H1 (cell line): ENCODE measurements at regions not wholly inside any gene's neighbourhood (a gene's known extent, or its start where the extent isn't known, plus 50 kb on each side); places are given as distances from the start of the nearest gene placed in this dataset.

Experiments used
- CTCF ChIA-PET: fragments of 300-600 bp; sonication (Branson Sonifier 250); formaldehyde crosslinking; loops from one replicate; lab custom pipeline; 2021; ENCODE audit not compliant: partially characterized antibody; lab: Charles Lee
- POLR2A ChIA-PET: fragments of 300-600 bp; sonication (Branson Sonifier 250); formaldehyde crosslinking; loops from one replicate; lab custom pipeline; 2021; ENCODE audit warnings: inconsistent platforms; ENCODE audit not compliant: partially characterized antibody; lab: Charles Lee
- DNase-seq, 2 experiments: peaks; one replicate each; pipeline versions ENCODE4 v3.0.0 to v3.0.0-alpha.2; 2010 to 2022; ENCODE audit warnings: low spot score in 2 of 2, low read depth in 1 of 2, mixed read lengths in 1 of 2
- FAIRE-seq: peaks from 2 replicates; lab custom pipeline; 2011; peaks lifted over from hg19 to GRCh38; lab: Jason Lieb, UNC
- H2AFZ ChIP-seq: 2 replicates; pipeline ENCODE4 v1.8.1; 2012; ENCODE audit warnings: low read length, inconsistent platforms
- H2AK5ac ChIP-seq: 2 replicates; pipeline ENCODE4 v1.6.1; 2013; ENCODE audit warnings: low read depth, low read length
- H2BK120ac ChIP-seq: replicated peaks from 2 replicates; pipeline ENCODE3; 2013; ENCODE audit warnings: low read depth, low read length, inconsistent platforms
- H2BK12ac ChIP-seq: 2 replicates; pipeline ENCODE4 v1.6.1; 2013; ENCODE audit warnings: low read depth, low read length
- H2BK15ac ChIP-seq: 2 replicates; pipeline ENCODE4 v1.6.1; 2013; ENCODE audit warnings: low read length
- H2BK20ac ChIP-seq: 2 replicates; pipeline ENCODE4 v1.6.1; 2013; ENCODE audit warnings: low read length
- H2BK5ac ChIP-seq: 2 replicates; pipeline ENCODE4 v1.6.1; 2013; ENCODE audit warnings: low read depth, low read length
- H3K14ac ChIP-seq: 2 replicates; pipeline ENCODE4 v1.6.1; 2013; ENCODE audit warnings: inconsistent platforms; ENCODE audit not compliant: insufficient read length
- H3K18ac ChIP-seq: 2 replicates; pipeline ENCODE4 v1.6.1; 2013; ENCODE audit warnings: low read length; ENCODE audit errors: extremely low read depth
- H3K23ac ChIP-seq: 2 replicates; pipeline ENCODE4 v1.6.1; 2013; ENCODE audit warnings: inconsistent platforms; ENCODE audit not compliant: insufficient read length
- H3K23me2 ChIP-seq: 2 replicates; pipeline ENCODE4 v1.6.1; 2013; ENCODE audit warnings: low read depth, low read length
- H3K27ac ChIP-seq: 2 replicates; pipeline ENCODE4 v1.6.1; 2011; ENCODE audit warnings: low read depth, low read length, inconsistent platforms
- H3K27me3 ChIP-seq, 4 experiments: replicated peaks in 1 of 4; 1 replicate in 1 of 4; 2 replicates in 3 of 4; pipeline versions ENCODE4 v1.6.1 to v1.8.1; 2011 to 2013; ENCODE audit warnings: low read length in 3 of 4, mild to moderate bottlenecking in 3 of 4, inconsistent platforms in 2 of 4, mixed read lengths in 2 of 4, moderate library complexity in 1 of 4; ENCODE audit not compliant: control insufficient read depth in 3 of 4, insufficient read depth in 3 of 4; ENCODE audit errors: extremely low read depth in 1 of 4
- H3K36me3 ChIP-seq, 4 experiments: 2 replicates each; pipeline versions ENCODE4 v1.6.1 to v1.8.1; 2011 to 2013; ENCODE audit warnings: mild to moderate bottlenecking in 4 of 4, low read length in 3 of 4, moderate library complexity in 2 of 4, control low read depth in 1 of 4, inconsistent platforms in 1 of 4; ENCODE audit not compliant: insufficient read depth in 4 of 4, control insufficient read depth in 2 of 4
- H3K4ac ChIP-seq: replicated peaks from 2 replicates; pipeline ENCODE3; 2013; ENCODE audit warnings: low read length, low read depth, mixed read lengths, inconsistent platforms; ENCODE audit not compliant: insufficient read length
- H3K4me1 ChIP-seq, 4 experiments: replicated peaks in 1 of 4; 1 replicate in 1 of 4; 2 replicates in 3 of 4; pipeline versions ENCODE4 v1.6.1 to v1.8.1; 2011 to 2013; ENCODE audit warnings: low read length in 3 of 4, inconsistent platforms in 2 of 4, mixed read lengths in 1 of 4; ENCODE audit not compliant: insufficient read depth in 4 of 4, control insufficient read depth in 3 of 4
- H3K4me2 ChIP-seq, 2 experiments: 2 replicates each; pipeline versions ENCODE4 v1.6.1 to v1.8.1; 2011 to 2013; ENCODE audit warnings: low read depth in 2 of 2, low read length in 2 of 2, control low read depth in 1 of 2, inconsistent platforms in 1 of 2, mild to moderate bottlenecking in 1 of 2; ENCODE audit not compliant: insufficient read depth in 1 of 2
- H3K4me3 ChIP-seq, 4 experiments: fragments of 200-600, 300-600 bp in 1 of 4; sonication (generic), shearing (Covaris generic), sonication (Bioruptor Twin) in 1 of 4; 2 replicates each; pipeline versions ENCODE4 v1.5.1 to v1.8.1; 2011 to 2016; ENCODE audit warnings: low read length in 4 of 4, low read depth in 3 of 4, control low read depth in 2 of 4, inconsistent platforms in 2 of 4, mild to moderate bottlenecking in 2 of 4, mixed read lengths in 1 of 4, moderate library complexity in 1 of 4; ENCODE audit not compliant: insufficient read depth in 2 of 4; ENCODE audit errors: extremely low read depth in 1 of 4
- H3K56ac ChIP-seq: replicated peaks from 2 replicates; pipeline ENCODE3; 2013; ENCODE audit warnings: low read depth, mild to moderate bottlenecking, mixed read lengths, low read length, inconsistent platforms; ENCODE audit not compliant: insufficient read length
- H3K79me1 ChIP-seq: 2 replicates; pipeline ENCODE4 v1.6.1; 2013; ENCODE audit warnings: low read depth, low read length, control low read depth
- H3K79me2 ChIP-seq, 2 experiments: 2 replicates each; pipeline versions ENCODE4 v1.6.1 to v1.8.1; 2012 to 2013; ENCODE audit warnings: low read length in 2 of 2, mild to moderate bottlenecking in 2 of 2, inconsistent platforms in 1 of 2; ENCODE audit not compliant: insufficient read depth in 2 of 2, control insufficient read depth in 1 of 2
- H3K9ac ChIP-seq, 4 experiments: replicated peaks in 1 of 4; 1 replicate in 1 of 4; 2 replicates in 3 of 4; pipeline versions ENCODE4 v1.6.1 to v1.8.1; 2011 to 2013; ENCODE audit warnings: low read depth in 3 of 4, low read length in 3 of 4, control low read depth in 2 of 4, mild to moderate bottlenecking in 2 of 4, moderate library complexity in 2 of 4, inconsistent platforms in 1 of 4; ENCODE audit errors: extremely low read depth in 1 of 4
- H3K9me3 ChIP-seq, 2 experiments: 2 replicates each; pipeline versions ENCODE4 v1.6.1 to v1.8.1; 2012 to 2013; ENCODE audit warnings: mild to moderate bottlenecking in 2 of 2, moderate library complexity in 2 of 2, control low read depth in 1 of 2, inconsistent platforms in 1 of 2, low read depth in 1 of 2, low read length in 1 of 2, mixed read lengths in 1 of 2; ENCODE audit not compliant: insufficient read depth in 2 of 2
- H4K20me1 ChIP-seq, 2 experiments: replicated peaks in 1 of 2; 2 replicates each; pipeline versions ENCODE3 to v1.8.1; 2011 to 2013; ENCODE audit warnings: inconsistent platforms in 2 of 2, low read length in 2 of 2, mild to moderate bottlenecking in 1 of 2; ENCODE audit not compliant: insufficient read depth in 2 of 2, control insufficient read depth in 1 of 2
- H4K5ac ChIP-seq: 2 replicates; pipeline ENCODE4 v1.6.1; 2013; ENCODE audit warnings: low read length, low read depth, mixed read lengths, inconsistent platforms; ENCODE audit not compliant: insufficient read length
- H4K8ac ChIP-seq: 2 replicates; pipeline ENCODE4 v1.8.0; 2013; ENCODE audit warnings: mild to moderate bottlenecking, moderate library complexity, low read length, inconsistent platforms; ENCODE audit not compliant: insufficient read depth; ENCODE audit errors: extremely low read depth
- H4K91ac ChIP-seq: replicated peaks from 2 replicates; pipeline ENCODE3; 2013; ENCODE audit warnings: low read length, mixed read lengths, inconsistent platforms; ENCODE audit not compliant: insufficient read length
- BCL11A ChIP-seq, 2 experiments: IDR thresholded peaks; one replicate each; pipeline ENCODE4 v1.6.1; 2011; ENCODE audit warnings: low read depth in 2 of 2, low read length in 2 of 2, mild to moderate bottlenecking in 2 of 2
- CBX8 ChIP-seq: fragments of 300-800, 300-1000 bp; sonication (generic); IDR thresholded peaks from 2 replicates; pipeline ENCODE4 v1.7.1; 2016; ENCODE audit warnings: low read depth, low read length, borderline replicate concordance
- EP300 ChIP-seq, 2 experiments: IDR thresholded peaks; 1 replicate in 1 of 2; 2 replicates in 1 of 2; pipeline ENCODE4 v1.6.1; 2011 to 2012; ENCODE audit warnings: low read depth in 2 of 2, low read length in 2 of 2, mild to moderate bottlenecking in 2 of 2, borderline replicate concordance in 1 of 2, inconsistent platforms in 1 of 2, moderate library complexity in 1 of 2
- NRF1 ChIP-seq: IDR thresholded peaks from 2 replicates; pipeline ENCODE4 v1.6.1; 2011; ENCODE audit warnings: mild to moderate bottlenecking, low read depth, low read length, improper control_type of control experiment
- PHF8 ChIP-seq: fragments of 200-600 bp; sonication (generic); conservative IDR thresholded peaks from 2 replicates; pipeline ENCODE4 v1.7.1; 2012; ENCODE audit warnings: low read depth, mild to moderate bottlenecking, inconsistent platforms, low read length, moderate library complexity
- RFX5 ChIP-seq: IDR thresholded peaks from 2 replicates; pipeline ENCODE4 v1.6.1; 2011; ENCODE audit warnings: low read depth, low read length, improper control_type of control experiment, borderline replicate concordance
- TBP ChIP-seq: IDR thresholded peaks from 2 replicates; pipeline ENCODE4 v1.6.1; 2011; ENCODE audit warnings: low read depth, low read length, improper control_type of control experiment
- WGBS, 2 experiments: shearing (Covaris generic) in 1 of 2; methylation state at CpG; one replicate each; pipeline versions ENCODE4 v1.1.6 to v1.1.7; 2013 to 2015; ENCODE audit warnings: low lambda C conversion rate in 2 of 2, mixed read lengths in 2 of 2, inconsistent platforms in 1 of 2, low coverage in 1 of 2, missing lambda C conversion rate in 1 of 2; ENCODE audit not compliant: insufficient replicate concordance in 2 of 2, insufficient coverage in 1 of 2, insufficient read length in 1 of 2; ENCODE audit errors: extremely low coverage in 1 of 2, missing lambda C conversion rate in 1 of 2; 5-methylcytosine and 5-hydroxymethylcytosine counted together

- no peak for TF ChIP-seq BCL11A (IDR thresholded peaks at IDR 0.05; ENCODE audit: low read depth in 2 of 2, low read length in 2 of 2)
- no peak for TF ChIP-seq RFX5
- no peak for TF ChIP-seq NRF1
- TF ChIP-seq CBX8, result no peak
- TF ChIP-seq PHF8, result no peak
- no peak for TF ChIP-seq TBP
- TF ChIP-seq EP300 (IDR thresholded peaks at IDR 0.05; ENCODE audit: borderline replicate concordance in 1 of 2, low read depth in 2 of 2, low read length in 2 of 2), result no peak
- FAIRE-seq (no peak), DNase-seq (no peak)
- H4K8ac ChIP-seq, result no peak overlapping the region
- no peaks in the 10 kb centered on the region for H3K36me3 ChIP-seq
- H2BK5ac ChIP-seq, result no peak overlapping the region
- no peak overlapping the region for H2BK12ac ChIP-seq
- no peak overlapping the region for H3K4me3 ChIP-seq
- no peak overlapping the region for H2BK15ac ChIP-seq
- H2AK5ac ChIP-seq, result no peak overlapping the region
- CTCF ChIA-PET, result no interaction called here
- H3K56ac ChIP-seq, result no peak overlapping the region
- no peak overlapping the region for H3K9ac ChIP-seq
- H2AFZ ChIP-seq, result no peak overlapping the region
- H2BK20ac ChIP-seq, result no peak overlapping the region
- H3K4me2 ChIP-seq, result no peak overlapping the region
- H3K18ac ChIP-seq, result no peak overlapping the region
- no peaks in the 10 kb centered on the region for H3K79me1 ChIP-seq
- no peak overlapping the region for H3K14ac ChIP-seq
- H4K91ac ChIP-seq, result no peak overlapping the region
- no peak overlapping the region for H3K23ac ChIP-seq
- 100% methylated on average over 1 of the region's 1 CpG; no CpG with 5 or more reads in 1 of the 2 experiments for WGBS, 2 experiments
- no peak overlapping the region for H4K5ac ChIP-seq
- no peaks in the 10 kb centered on the region for H3K9me3 ChIP-seq
- no peak overlapping the region for H3K4ac ChIP-seq
- no peaks in the 10 kb centered on the region for H3K79me2 ChIP-seq
- H4K20me1 ChIP-seq, result no peaks in the 10 kb centered on the region
- H3K23me2 ChIP-seq, result no peaks in the 10 kb centered on the region
- no peak overlapping the region for H3K27ac ChIP-seq
- H3K27me3 ChIP-seq, result no peaks in the 10 kb centered on the region
- POLR2A ChIA-PET, result no interaction called here
- no peak overlapping the region for H2BK120ac ChIP-seq
- H3K4me1 ChIP-seq, result peaks cover 0 to 2% (median 0%) of the 10 kb centered on the region in 4 experiments; a peak in 1 of 7 replicates
Observed at GRCh38 chr4:137688651-137689050, 156.4 kb upstream of the PCDH18 start.
